ENCODE measurements at regions not wholly inside any gene's neighbourhood (a gene's known extent, or its start where the extent isn't known, plus 50 kb on each side); places are given as distances from the start of the nearest gene placed in this dataset.

DNA sequence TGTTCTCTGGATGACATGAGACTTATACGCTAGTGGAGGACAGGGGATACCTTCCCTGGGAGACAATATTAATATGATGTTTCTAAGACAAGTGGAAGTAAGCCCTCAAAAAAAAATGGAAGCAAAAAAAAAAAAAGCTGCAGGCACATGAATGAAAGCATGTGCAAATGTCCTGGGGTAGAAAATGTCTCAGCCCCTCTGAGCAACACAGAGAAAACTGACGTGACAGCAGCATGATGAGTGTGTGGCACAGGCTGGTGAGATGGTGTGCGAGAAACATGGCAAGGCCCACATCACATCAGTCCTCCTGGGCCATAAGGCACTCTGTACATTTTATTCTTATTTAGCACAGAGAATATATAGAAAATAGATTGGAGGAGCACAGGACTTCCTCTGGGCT lies 254.7 kb upstream of the PFKP start:
- TF ChIP-seq, protein P1, sequence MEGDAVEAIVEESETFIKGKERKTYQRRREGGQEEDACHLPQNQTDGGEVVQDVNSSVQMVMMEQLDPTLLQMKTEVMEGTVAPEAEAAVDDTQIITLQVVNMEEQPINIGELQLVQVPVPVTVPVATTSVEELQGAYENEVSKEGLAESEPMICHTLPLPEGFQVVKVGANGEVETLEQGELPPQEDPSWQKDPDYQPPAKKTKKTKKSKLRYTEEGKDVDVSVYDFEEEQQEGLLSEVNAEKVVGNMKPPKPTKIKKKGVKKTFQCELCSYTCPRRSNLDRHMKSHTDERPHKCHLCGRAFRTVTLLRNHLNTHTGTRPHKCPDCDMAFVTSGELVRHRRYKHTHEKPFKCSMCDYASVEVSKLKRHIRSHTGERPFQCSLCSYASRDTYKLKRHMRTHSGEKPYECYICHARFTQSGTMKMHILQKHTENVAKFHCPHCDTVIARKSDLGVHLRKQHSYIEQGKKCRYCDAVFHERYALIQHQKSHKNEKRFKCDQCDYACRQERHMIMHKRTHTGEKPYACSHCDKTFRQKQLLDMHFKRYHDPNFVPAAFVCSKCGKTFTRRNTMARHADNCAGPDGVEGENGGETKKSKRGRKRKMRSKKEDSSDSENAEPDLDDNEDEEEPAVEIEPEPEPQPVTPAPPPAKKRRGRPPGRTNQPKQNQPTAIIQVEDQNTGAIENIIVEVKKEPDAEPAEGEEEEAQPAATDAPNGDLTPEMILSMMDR (conservative IDR thresholded peaks at IDR 0.05), result no peak
- no peak for TF ChIP-seq ZFX (IDR thresholded peaks at IDR 0.05)

Data from C4-2B (cell line).